ENCODE measurements at regions not wholly inside any gene's neighbourhood (a gene's known extent, or its start where the extent isn't known, plus 50 kb on each side); places are given as distances from the start of the nearest gene placed in this dataset.

- no peak for DNase-seq
- 77 to 87% (median 81%) methylated on average over 5 of the region's 5 CpGs for WGBS, 4 donors
Observed at GRCh38 chr6:104356197-104356596, 503.5 kb downstream of the HACE1 start.

GRCh38 chr6:104349191-104349590 is 510.5 kb downstream of the HACE1 start:
- no peaks in the 10 kb centered on the region for H3K9me3 ChIP-seq (replicated peaks in 1 of 3)
- no peaks in the 10 kb centered on the region for H3K36me3 ChIP-seq (replicated peaks in 1 of 2)
- H3K27me3 ChIP-seq = no peaks in the 10 kb centered on the region
- 55 to 63% (median 60%) methylated on average over 4 of the region's 4 CpGs for WGBS, 4 donors
- no peak overlapping the region for H3K27ac ChIP-seq
- DNase-seq = no peak
- TF ChIP-seq CTCF (IDR thresholded peaks at IDR 0.05) (no peak), POLR2A (IDR thresholded peaks at IDR 0.05) (no peak)
- H3K4me1 ChIP-seq (replicated peaks in 1 of 2) = no peaks in the 10 kb centered on the region
- intact Hi-C loops (cut with DNase I) = no loop called here
- H3K4me3 ChIP-seq = no peak overlapping the region

More at GRCh38 chr6:104356197-104356596, 503.5 kb downstream of the HACE1 start:
- H3K4me3 ChIP-seq = no peak overlapping the region
- H3K36me3 ChIP-seq (replicated peaks in 1 of 2) = no peaks in the 10 kb centered on the region
- no peak overlapping the region for H3K27ac ChIP-seq
- no peaks in the 10 kb centered on the region for H3K9me3 ChIP-seq (replicated peaks in 1 of 3)
- intact Hi-C loops (cut with DNase I) = no loop called here
- TF ChIP-seq POLR2A (IDR thresholded peaks at IDR 0.05) (no peak), CTCF (IDR thresholded peaks at IDR 0.05) (no peak)
- no peaks in the 10 kb centered on the region for H3K27me3 ChIP-seq
- no peaks in the 10 kb centered on the region for H3K4me1 ChIP-seq (replicated peaks in 1 of 2)

GRCh38 chr6:104344223-104344622 is 515.5 kb downstream of the HACE1 start:
- Histone ChIP-seq H3K9me3 (replicated peaks in 1 of 3) (no peaks in the 10 kb centered on the region), H3K4me3 (no peak overlapping the region), H3K27me3 (no peaks in the 10 kb centered on the region), H3K36me3 (replicated peaks in 1 of 2) (no peaks in the 10 kb centered on the region), H3K27ac (no peak overlapping the region), H3K4me1 (replicated peaks in 1 of 2) (no peaks in the 10 kb centered on the region)
- TF ChIP-seq CTCF (IDR thresholded peaks at IDR 0.05) = no peak
- intact Hi-C loops (cut with DNase I) = no loop called here
- 79 to 87% (median 82%) methylated on average over 1 to 2 of the region's 2 CpGs for WGBS, 4 donors
- no peak for DNase-seq

- Histone ChIP-seq H3K27me3 (no peaks in the 10 kb centered on the region), H3K9me3 (replicated peaks in 1 of 3) (no peaks in the 10 kb centered on the region), H3K36me3 (replicated peaks in 1 of 2) (no peaks in the 10 kb centered on the region), H3K27ac (no peak overlapping the region), H3K4me3 (no peak overlapping the region), H3K4me1 (replicated peaks in 1 of 2) (no peaks in the 10 kb centered on the region)
- no peak for TF ChIP-seq POLR2A (IDR thresholded peaks at IDR 0.05)
- TF ChIP-seq CTCF (IDR thresholded peaks at IDR 0.05) = no peak
- 43 to 54% (median 46%) methylated on average over 4 of the region's 4 CpGs for WGBS, 4 donors
- no peak for DNase-seq
- intact Hi-C loops (cut with DNase I) = no loop called here
Observed at GRCh38 chr6:104332364-104332763, 527.4 kb downstream of the HACE1 start.
